ENCODE measurements at regions not wholly inside any gene's neighbourhood (a gene's known extent, or its start where the extent isn't known, plus 50 kb on each side); places are given as distances from the start of the nearest gene placed in this dataset.

- TF ChIP-seq CTCF (IDR thresholded peaks at IDR 0.05 in 2 of 3, conservative IDR thresholded peaks at IDR 0.05 in 1 of 3; ENCODE audit: control insufficient read depth in 2 of 3, extremely low read depth in 1 of 3, insufficient read depth in 1 of 3, low read depth in 3 of 3, low read length in 3 of 3): no peak
- TF ChIP-seq EP300 (IDR thresholded peaks at IDR 0.05; ENCODE audit: borderline replicate concordance in 1 of 2, control insufficient read depth in 1 of 2, low read depth in 2 of 2, low read length in 2 of 2): no peak
- TF ChIP-seq KAT2A (conservative IDR thresholded peaks at IDR 0.05; ENCODE audit: control insufficient read depth, low read depth, low read length): no peak
- TF ChIP-seq MYB (IDR thresholded peaks at IDR 0.05; ENCODE audit: borderline replicate concordance, low read depth, low read length): no peak
- TF ChIP-seq SMC3 (IDR thresholded peaks at IDR 0.05; ENCODE audit: borderline replicate concordance, low read length): no peak
- TF ChIP-seq MAX (IDR thresholded peaks at IDR 0.05; ENCODE audit: low read depth, low read length): no peak
- no peak for TF ChIP-seq E4F1 (IDR thresholded peaks at IDR 0.05; ENCODE audit: borderline replicate concordance, partially characterized antibody)
- no peak for TF ChIP-seq MTA3 (IDR thresholded peaks at IDR 0.05; ENCODE audit: borderline replicate concordance, low read length)
- no peak for TF ChIP-seq POLR2A (IDR thresholded peaks at IDR 0.05; ENCODE audit: low read depth, low read length)
- TF ChIP-seq NRF1 (conservative IDR thresholded peaks at IDR 0.05; ENCODE audit: low read depth, low read length): no peak
These were observed 254.2 kb downstream of the NAF1 start for GRCh38 chr4:162912482-162912881.

Data from GM12878 (cell line).